Calu3 (cell line): ENCODE measurements at regions not wholly inside any gene's neighbourhood (a gene's known extent, or its start where the extent isn't known, plus 50 kb on each side); places are given as distances from the start of the nearest gene placed in this dataset.

Experiments
- BruUV-seq: library from RNA; stranded (reverse); fragments of 400-500 nt; replicated peaks from 2 replicates; lab custom pipeline; 2021; lab: Mats Ljungman, UMichigan
- CTCF ChIA-PET: fragments of 300-600 bp; sonication (Branson Sonifier 250); formaldehyde crosslinking; loops from one replicate; lab custom pipeline; 2022; ENCODE audit warnings: antibody characterized with exemption; lab: Charles Lee
- DNase-seq: peaks from one replicate; pipeline ENCODE4 v3.0.0; 2022
- H3K27ac Mint-ChIP-seq: one replicate; pipeline ENCODE4 v1.8.0; 2022; ENCODE audit warnings: mixed read lengths; ENCODE audit not compliant: unreplicated experiment
- H3K27me3 Mint-ChIP-seq: one replicate; pipeline ENCODE4 v1.8.0; 2022; ENCODE audit warnings: mixed read lengths; ENCODE audit not compliant: unreplicated experiment
- H3K36me3 Mint-ChIP-seq: one replicate; pipeline ENCODE4 v1.8.0; 2022; ENCODE audit warnings: mild to moderate bottlenecking, moderate library complexity, mixed read lengths; ENCODE audit not compliant: insufficient read depth, unreplicated experiment
- H3K4me1 Mint-ChIP-seq: one replicate; pipeline ENCODE4 v1.8.0; 2022; ENCODE audit warnings: mild to moderate bottlenecking, low read depth, mixed read lengths; ENCODE audit not compliant: unreplicated experiment
- H3K4me3 Mint-ChIP-seq: one replicate; pipeline ENCODE4 v1.8.0; 2022; ENCODE audit warnings: mild to moderate bottlenecking, low read depth, moderate library complexity, mixed read lengths; ENCODE audit not compliant: unreplicated experiment
- H3K9me3 Mint-ChIP-seq: one replicate; pipeline ENCODE4 v1.8.0; 2022; ENCODE audit warnings: low read depth, mixed read lengths; ENCODE audit not compliant: unreplicated experiment
- intact Hi-C: fragments of 100-400 bp; cut with micrococcal nuclease; formaldehyde crosslinking; loops from one replicate; pipeline ENCODE4 v1.10.0; 2022; ENCODE audit not compliant: unreplicated experiment
- TF ChIP-seq, protein P1 (sequence below): fragments of 200-600 bp; IDR thresholded peaks from one replicate; pipeline ENCODE4 v1.8.0; 2022; ENCODE audit warnings: antibody characterized with exemption; ENCODE audit not compliant: unreplicated experiment

GRCh38 chr12:88952562-88952942, 372.3 kb upstream of the KITLG start:
- TF ChIP-seq, protein P1, sequence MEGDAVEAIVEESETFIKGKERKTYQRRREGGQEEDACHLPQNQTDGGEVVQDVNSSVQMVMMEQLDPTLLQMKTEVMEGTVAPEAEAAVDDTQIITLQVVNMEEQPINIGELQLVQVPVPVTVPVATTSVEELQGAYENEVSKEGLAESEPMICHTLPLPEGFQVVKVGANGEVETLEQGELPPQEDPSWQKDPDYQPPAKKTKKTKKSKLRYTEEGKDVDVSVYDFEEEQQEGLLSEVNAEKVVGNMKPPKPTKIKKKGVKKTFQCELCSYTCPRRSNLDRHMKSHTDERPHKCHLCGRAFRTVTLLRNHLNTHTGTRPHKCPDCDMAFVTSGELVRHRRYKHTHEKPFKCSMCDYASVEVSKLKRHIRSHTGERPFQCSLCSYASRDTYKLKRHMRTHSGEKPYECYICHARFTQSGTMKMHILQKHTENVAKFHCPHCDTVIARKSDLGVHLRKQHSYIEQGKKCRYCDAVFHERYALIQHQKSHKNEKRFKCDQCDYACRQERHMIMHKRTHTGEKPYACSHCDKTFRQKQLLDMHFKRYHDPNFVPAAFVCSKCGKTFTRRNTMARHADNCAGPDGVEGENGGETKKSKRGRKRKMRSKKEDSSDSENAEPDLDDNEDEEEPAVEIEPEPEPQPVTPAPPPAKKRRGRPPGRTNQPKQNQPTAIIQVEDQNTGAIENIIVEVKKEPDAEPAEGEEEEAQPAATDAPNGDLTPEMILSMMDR = no peak
- no peaks in the 10 kb centered on the region for H3K9me3 Mint-ChIP-seq
- H3K27me3 Mint-ChIP-seq = no peaks in the 10 kb centered on the region
- intact Hi-C loops = no loop called here
- H3K4me1 Mint-ChIP-seq = peaks cover 55% of the 10 kb centered on the region
- CTCF ChIA-PET = interaction anchor here (1.0 to 1.5 kb wide), 3 partner anchors 16 to 20 kb away, joined by 3 to 7 read pairs (median 4); no protein-coding TSS in a partner anchor
- no peak overlapping the region for H3K4me3 Mint-ChIP-seq
- H3K27ac Mint-ChIP-seq = peak overlapping the region; percentile 29
- no TSS peak for BruUV-seq
- H3K36me3 Mint-ChIP-seq = no peaks in the 10 kb centered on the region
- peak; percentile 66 for DNase-seq

- Mint-ChIP-seq H3K4me1 (peaks cover 60% of the 10 kb centered on the region), H3K4me3 (no peak overlapping the region), H3K27me3 (no peaks in the 10 kb centered on the region), H3K9me3 (no peaks in the 10 kb centered on the region), H3K36me3 (no peaks in the 10 kb centered on the region), H3K27ac (peak overlapping the region; percentile 29)
- no TSS peak for BruUV-seq
- DNase-seq = no peak
- intact Hi-C loops = no loop called here
- CTCF ChIA-PET = interaction anchor here (0.9 to 1.1 kb wide), 3 partner anchors 14 to 19 kb away, joined by 3 to 7 read pairs (median 3); no protein-coding TSS in a partner anchor
- TF ChIP-seq, protein P1 = no peak
Measured at GRCh38 chr12:88951860-88952561, 371.7 kb upstream of the KITLG start.

- H3K27ac Mint-ChIP-seq = no peak overlapping the region
- H3K36me3 Mint-ChIP-seq = no peaks in the 10 kb centered on the region
- H3K4me3 Mint-ChIP-seq = no peak overlapping the region
Measured at GRCh38 chr12:88951177-88951576, 370.9 kb upstream of the KITLG start.

GRCh38 chr12:88947486-88948043, 367.3 kb upstream of the KITLG start:
- BruUV-seq = no TSS peak
- Mint-ChIP-seq H3K36me3 (no peaks in the 10 kb centered on the region), H3K4me3 (no peak overlapping the region), H3K27ac (no peak overlapping the region), H3K4me1 (peaks cover 68% of the 10 kb centered on the region), H3K9me3 (no peaks in the 10 kb centered on the region), H3K27me3 (no peaks in the 10 kb centered on the region)
- DNase-seq = no peak
- TF ChIP-seq, protein P1 = peak; percentile 15
- CTCF ChIA-PET = interaction anchor here (1.6 kb wide), 1 partner anchor 13 kb away, joined by 5 read pairs; no protein-coding TSS in a partner anchor
- intact Hi-C loops = no loop called here

More at GRCh38 chr12:88951177-88951576, 370.9 kb upstream of the KITLG start:
- TF ChIP-seq, protein P1 = no peak
- no peaks in the 10 kb centered on the region for H3K27me3 Mint-ChIP-seq
- CTCF ChIA-PET = no interaction called here
- BruUV-seq = no TSS peak
- no peaks in the 10 kb centered on the region for H3K9me3 Mint-ChIP-seq
- peaks cover 65% of the 10 kb centered on the region for H3K4me1 Mint-ChIP-seq
- intact Hi-C loops = no loop called here
- DNase-seq = no peak
